GM12878 (cell line): ENCODE measurements at regions not wholly inside any gene's neighbourhood (a gene's known extent, or its start where the extent isn't known, plus 50 kb on each side); places are given as distances from the start of the nearest gene placed in this dataset.

Source experiments
- CEBPB ChIP-seq, 2 experiments: fragments of 150-350 bp in 1 of 2; IDR thresholded peaks; 2 replicates each; pipeline ENCODE4 v1.6.1; 2012 to 2014; ENCODE audit warnings: low read depth in 2 of 2, low read length in 2 of 2, borderline replicate concordance in 1 of 2, inconsistent platforms in 1 of 2
- CREB1 ChIP-seq: IDR thresholded peaks from 2 replicates; pipeline ENCODE4 v1.6.1; 2012; ENCODE audit warnings: low read depth, mild to moderate bottlenecking, inconsistent platforms
- HDAC2 ChIP-seq: fragments of 200-600 bp; sonication (generic); IDR thresholded peaks from 2 replicates; pipeline ENCODE4 v1.6.1; 2017
- NR2C2 ChIP-seq: IDR thresholded peaks from 2 replicates; pipeline ENCODE4 v1.6.1; 2011; ENCODE audit warnings: borderline replicate concordance, low read depth; ENCODE audit not compliant: control insufficient read depth, insufficient read length
- PBX3 ChIP-seq: IDR thresholded peaks from 2 replicates; pipeline ENCODE4 v1.6.1; 2011; ENCODE audit warnings: mild to moderate bottlenecking, low read depth, low read length, moderate library complexity; ENCODE audit not compliant: insufficient replicate concordance
- POLR2A ChIP-seq: IDR thresholded peaks from 2 replicates; pipeline ENCODE4 v1.6.1; 2011; ENCODE audit warnings: low read depth, mild to moderate bottlenecking, low read length
- POLR2AphosphoS5 ChIP-seq: IDR thresholded peaks from 2 replicates; pipeline ENCODE4 v1.6.1; 2011; ENCODE audit warnings: mild to moderate bottlenecking, low read length, inconsistent platforms
- SP1 ChIP-seq: IDR thresholded peaks from one replicate; pipeline ENCODE4 v1.6.1; 2011; ENCODE audit warnings: low read depth, low read length
- SRF ChIP-seq, 2 experiments: IDR thresholded peaks; 2 replicates each; pipeline ENCODE4 v1.6.1; 2011; ENCODE audit warnings: low read depth in 2 of 2, low read length in 2 of 2, mild to moderate bottlenecking in 1 of 2, moderate library complexity in 1 of 2
- TAF1 ChIP-seq: IDR thresholded peaks from 2 replicates; pipeline ENCODE4 v1.6.1; 2011; ENCODE audit warnings: mild to moderate bottlenecking, low read depth, low read length, borderline replicate concordance
- TF ChIP-seq, protein P1 (sequence below): IDR thresholded peaks from 2 replicates; pipeline ENCODE4 v1.6.1; 2012; ENCODE audit warnings: low read depth, low read length, improper control_type of control experiment
- TF ChIP-seq, protein P2 (sequence below): IDR thresholded peaks from 2 replicates; pipeline ENCODE4 v1.6.1; 2011; ENCODE audit warnings: low read depth, low read length, improper control_type of control experiment, borderline replicate concordance

DNA sequence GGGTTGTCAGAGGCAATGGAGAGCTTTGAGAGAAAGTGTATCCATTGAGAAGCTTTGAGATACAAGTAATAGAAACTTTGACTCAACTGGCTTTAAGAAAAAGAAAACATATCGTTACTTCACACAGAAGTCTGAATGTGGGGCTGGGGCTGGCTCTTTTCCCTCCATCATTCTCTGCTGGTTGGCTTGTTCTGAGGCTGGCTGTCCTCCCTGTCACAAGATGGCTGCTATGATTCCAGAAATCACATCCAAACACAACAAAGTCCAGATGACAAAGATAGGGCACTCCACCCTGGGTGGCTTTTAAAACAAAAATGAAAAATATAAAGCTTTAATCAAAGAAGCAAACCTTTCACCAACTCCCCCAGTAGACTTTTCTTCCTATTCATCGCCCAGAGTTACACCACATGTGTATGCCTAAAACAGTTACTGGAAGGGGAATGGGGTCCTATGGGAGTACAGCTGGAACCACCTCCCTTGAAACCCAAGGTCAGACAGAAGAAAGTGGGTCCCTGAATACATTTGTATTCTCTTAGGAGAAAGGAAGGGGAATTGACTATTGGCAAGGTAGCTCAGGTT lies 284.3 kb downstream of the GAS1 start:
- no peak for TF ChIP-seq CREB1
- no peak for TF ChIP-seq POLR2AphosphoS5
- TF ChIP-seq HDAC2: no peak
- no peak for TF ChIP-seq POLR2A
- TF ChIP-seq CEBPB (IDR thresholded peaks at IDR 0.05; ENCODE audit: borderline replicate concordance in 1 of 2, low read depth in 2 of 2, low read length in 2 of 2): no peak
- TF ChIP-seq SRF (IDR thresholded peaks at IDR 0.05; ENCODE audit: low read depth in 2 of 2, low read length in 2 of 2): no peak
- TF ChIP-seq, protein P1, sequence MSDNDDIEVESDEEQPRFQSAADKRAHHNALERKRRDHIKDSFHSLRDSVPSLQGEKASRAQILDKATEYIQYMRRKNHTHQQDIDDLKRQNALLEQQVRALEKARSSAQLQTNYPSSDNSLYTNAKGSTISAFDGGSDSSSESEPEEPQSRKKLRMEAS: no peak
- TF ChIP-seq NR2C2: no peak
- no peak for TF ChIP-seq TAF1
- no peak for TF ChIP-seq SP1
- TF ChIP-seq PBX3: no peak
- TF ChIP-seq, protein P2, sequence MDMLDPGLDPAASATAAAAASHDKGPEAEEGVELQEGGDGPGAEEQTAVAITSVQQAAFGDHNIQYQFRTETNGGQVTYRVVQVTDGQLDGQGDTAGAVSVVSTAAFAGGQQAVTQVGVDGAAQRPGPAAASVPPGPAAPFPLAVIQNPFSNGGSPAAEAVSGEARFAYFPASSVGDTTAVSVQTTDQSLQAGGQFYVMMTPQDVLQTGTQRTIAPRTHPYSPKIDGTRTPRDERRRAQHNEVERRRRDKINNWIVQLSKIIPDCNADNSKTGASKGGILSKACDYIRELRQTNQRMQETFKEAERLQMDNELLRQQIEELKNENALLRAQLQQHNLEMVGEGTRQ: no peak
